Endothelial cell of umbilical vein (primary cell): ENCODE measurements at regions not wholly inside any gene's neighbourhood (a gene's known extent, or its start where the extent isn't known, plus 50 kb on each side); places are given as distances from the start of the nearest gene placed in this dataset.

Source experiments
- BruUV-seq: library from RNA; stranded (reverse); fragments of 400-500 nt; replicated peaks from 2 replicates; lab custom pipeline; 2021; lab: Mats Ljungman, UMichigan
- CTCF ChIA-PET: fragments of 300-600, 350-600 bp; sonication (Branson Sonifier 250); formaldehyde crosslinking; loops from one replicate; lab custom pipeline; 2021; ENCODE audit warnings: antibody characterized with exemption, inconsistent platforms; lab: Charles Lee
- POLR2A ChIA-PET: fragments of 300-600, 350-600 bp; sonication (Branson Sonifier 250); formaldehyde crosslinking; loops from one replicate; lab custom pipeline; 2021; ENCODE audit warnings: antibody characterized with exemption, inconsistent platforms; lab: Charles Lee
- DNase-seq: peaks from one replicate; pipeline ENCODE4 v3.0.0-alpha.2; 2011; ENCODE audit warnings: low read depth, low spot score
- FAIRE-seq: peaks from 2 replicates; lab custom pipeline; 2011; peaks lifted over from hg19 to GRCh38; lab: Jason Lieb, UNC
- H2AFZ ChIP-seq: 2 replicates; pipeline ENCODE4 v1.6.0; 2012; ENCODE audit warnings: low read depth, low read length, control low read depth, inconsistent platforms
- H3K27ac ChIP-seq: 2 replicates; pipeline ENCODE4 v1.5.1; 2011; ENCODE audit warnings: low read depth, mild to moderate bottlenecking, control low read depth, low read length, moderate library complexity; ENCODE audit not compliant: insufficient read depth
- H3K27me3 ChIP-seq, 2 experiments: 2 replicates each; pipeline versions ENCODE4 v1.6.0 to v1.6.1; 2011; ENCODE audit warnings: low read length in 2 of 2, mixed read lengths in 1 of 2; ENCODE audit not compliant: control insufficient read depth in 2 of 2, insufficient read depth in 2 of 2
- H3K36me3 ChIP-seq, 2 experiments: 2 replicates in 1 of 2; 3 replicates in 1 of 2; pipeline ENCODE4 v1.5.1; 2011; ENCODE audit warnings: low read length in 2 of 2, mild to moderate bottlenecking in 1 of 2, moderate library complexity in 1 of 2; ENCODE audit not compliant: control insufficient read depth in 2 of 2, insufficient read depth in 2 of 2; ENCODE audit errors: extremely low read depth in 1 of 2
- H3K4me1 ChIP-seq: 3 replicates; pipeline ENCODE4 v1.5.1; 2011; ENCODE audit warnings: mild to moderate bottlenecking, low read length; ENCODE audit not compliant: control insufficient read depth, insufficient read depth; ENCODE audit errors: extremely low read depth
- H3K4me2 ChIP-seq: 2 replicates; pipeline ENCODE4 v1.6.1; 2011; ENCODE audit warnings: low read length, control low read depth, mixed read lengths; ENCODE audit not compliant: insufficient read depth
- H3K4me3 ChIP-seq, 3 experiments: fragments of 200-600 bp in 1 of 3; sonication (generic), shearing (Covaris generic) in 1 of 3; replicated peaks in 1 of 3; 2 replicates each; pipeline ENCODE4 v1.5.1; 2011 to 2016; ENCODE audit warnings: control low read depth in 3 of 3, low read length in 3 of 3, mild to moderate bottlenecking in 2 of 3, inconsistent platforms in 1 of 3, low read depth in 1 of 3, moderate library complexity in 1 of 3; ENCODE audit not compliant: insufficient read depth in 1 of 3
- H3K79me2 ChIP-seq: 2 replicates; pipeline ENCODE4 v1.6.0; 2012; ENCODE audit warnings: low read length, inconsistent platforms; ENCODE audit not compliant: control insufficient read depth, insufficient read depth
- H3K9ac ChIP-seq: replicated peaks from 2 replicates; pipeline ENCODE3; 2011; ENCODE audit warnings: low read length, control low read depth; ENCODE audit not compliant: insufficient read depth; ENCODE audit errors: extremely low read depth
- H3K9me1 ChIP-seq: replicated peaks from 3 replicates; pipeline ENCODE4 v1.6.0; 2011; ENCODE audit warnings: mild to moderate bottlenecking, low read length; ENCODE audit not compliant: control insufficient read depth, insufficient read depth; ENCODE audit errors: extremely low read depth
- H3K9me3 ChIP-seq: replicated peaks from 2 replicates; pipeline ENCODE4 v1.5.1; 2012; ENCODE audit warnings: low read length, inconsistent platforms; ENCODE audit not compliant: control insufficient read depth, insufficient read depth
- H4K20me1 ChIP-seq: replicated peaks from 2 replicates; pipeline ENCODE3; 2011; ENCODE audit warnings: mild to moderate bottlenecking, low read length; ENCODE audit not compliant: control insufficient read depth, insufficient read depth; ENCODE audit errors: extremely low read depth
- EZH2 ChIP-seq: IDR thresholded peaks from 2 replicates; pipeline ENCODE4 v1.6.1; 2012; ENCODE audit warnings: borderline replicate concordance, low read depth, mild to moderate bottlenecking, moderate library complexity, low read length, inconsistent platforms; ENCODE audit not compliant: severe bottlenecking
- FOS ChIP-seq: IDR thresholded peaks from 2 replicates; pipeline ENCODE4 v1.6.1; 2011; ENCODE audit warnings: mild to moderate bottlenecking, low read length, moderate library complexity, borderline replicate concordance; ENCODE audit not compliant: insufficient read depth
- GATA2 ChIP-seq: IDR thresholded peaks from 2 replicates; pipeline ENCODE4 v1.7.0; 2011; ENCODE audit warnings: low read depth, mild to moderate bottlenecking, moderate library complexity, mixed read lengths, low read length; ENCODE audit not compliant: insufficient read length, insufficient read depth
- JUN ChIP-seq: IDR thresholded peaks from 2 replicates; pipeline ENCODE4 v1.6.1; 2011; ENCODE audit warnings: borderline replicate concordance, low read depth; ENCODE audit not compliant: insufficient read length, insufficient read depth
- MAX ChIP-seq: IDR thresholded peaks from 2 replicates; pipeline ENCODE4 v1.6.1; 2011; ENCODE audit not compliant: insufficient read depth, insufficient read length
- MYC ChIP-seq: IDR thresholded peaks from one replicate; pipeline ENCODE4 v1.6.1; 2011; ENCODE audit warnings: mild to moderate bottlenecking, low read depth, low read length
- POLR2A ChIP-seq: IDR thresholded peaks from 2 replicates; pipeline ENCODE4 v1.6.1; 2012; ENCODE audit warnings: low read depth, mild to moderate bottlenecking, control low read depth, low read length
- POLR2AphosphoS5 ChIP-seq: IDR thresholded peaks from 2 replicates; pipeline ENCODE4 v1.6.1; 2012; ENCODE audit warnings: low read depth, mild to moderate bottlenecking, control low read depth, low read length, moderate library complexity; ENCODE audit not compliant: insufficient read depth
- dilution Hi-C: fragments of 300-500 bp; cut with MboI; formaldehyde crosslinking; loops from one replicate; pipeline ENCODE4 v1.15.0; 2019; ENCODE audit warnings: low sequenced_read_pairs; ENCODE audit not compliant: extremely low pct_ligation_motif_present
- intact Hi-C: fragments of 100-400 bp; cut with micrococcal nuclease; formaldehyde crosslinking; loops from one replicate; pipeline ENCODE4 v1.10.0; 2022
- TF ChIP-seq, protein P1 (sequence below), 2 donors: IDR thresholded peaks; 1 replicate in 1 of 2; 2 replicates in 1 of 2; pipeline ENCODE4 v1.5.1; 2011; ENCODE audit warnings: low read length in 2 of 2, mild to moderate bottlenecking in 2 of 2, moderate library complexity in 2 of 2, control low read depth in 1 of 2, inconsistent platforms in 1 of 2, low read depth in 1 of 2; ENCODE audit not compliant: insufficient read depth in 1 of 2; ENCODE audit errors: extremely low read depth in 1 of 2

DNA sequence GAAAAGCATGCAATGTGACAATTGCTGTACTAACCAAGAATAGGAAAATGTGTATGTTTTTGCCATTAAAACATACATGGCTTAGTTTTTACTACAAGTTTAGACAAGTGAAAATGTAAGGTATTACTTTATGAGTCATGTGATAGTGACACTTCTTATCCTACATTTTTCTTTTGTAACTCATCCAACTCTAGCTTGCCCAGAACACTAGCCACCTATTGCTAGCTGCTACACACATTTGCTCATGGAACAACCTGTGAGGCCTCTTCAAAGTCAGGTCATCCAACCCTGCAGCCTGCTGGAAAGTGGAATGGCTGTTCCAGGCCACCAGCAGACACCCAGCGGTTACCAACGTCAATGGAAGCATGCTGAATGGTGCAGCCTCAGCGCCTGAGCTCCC lies 1043.9 kb downstream of the TMEM182 start:
- no peak overlapping the region for H3K4me2 ChIP-seq
- no peaks in the 10 kb centered on the region for H3K27me3 ChIP-seq
- no peaks in the 10 kb centered on the region for H3K9me1 ChIP-seq
- H4K20me1 ChIP-seq = no peaks in the 10 kb centered on the region
- no peak overlapping the region for H3K9ac ChIP-seq
- H3K79me2 ChIP-seq = no peaks in the 10 kb centered on the region
- dilution Hi-C loops (no loop called here), intact Hi-C loops (no loop called here)
- no peaks in the 10 kb centered on the region for H3K36me3 ChIP-seq
- no peak for TF ChIP-seq JUN
- TF ChIP-seq POLR2A = no peak
- no peak for TF ChIP-seq MAX
- TF ChIP-seq POLR2AphosphoS5 = no peak
- TF ChIP-seq, protein P1, sequence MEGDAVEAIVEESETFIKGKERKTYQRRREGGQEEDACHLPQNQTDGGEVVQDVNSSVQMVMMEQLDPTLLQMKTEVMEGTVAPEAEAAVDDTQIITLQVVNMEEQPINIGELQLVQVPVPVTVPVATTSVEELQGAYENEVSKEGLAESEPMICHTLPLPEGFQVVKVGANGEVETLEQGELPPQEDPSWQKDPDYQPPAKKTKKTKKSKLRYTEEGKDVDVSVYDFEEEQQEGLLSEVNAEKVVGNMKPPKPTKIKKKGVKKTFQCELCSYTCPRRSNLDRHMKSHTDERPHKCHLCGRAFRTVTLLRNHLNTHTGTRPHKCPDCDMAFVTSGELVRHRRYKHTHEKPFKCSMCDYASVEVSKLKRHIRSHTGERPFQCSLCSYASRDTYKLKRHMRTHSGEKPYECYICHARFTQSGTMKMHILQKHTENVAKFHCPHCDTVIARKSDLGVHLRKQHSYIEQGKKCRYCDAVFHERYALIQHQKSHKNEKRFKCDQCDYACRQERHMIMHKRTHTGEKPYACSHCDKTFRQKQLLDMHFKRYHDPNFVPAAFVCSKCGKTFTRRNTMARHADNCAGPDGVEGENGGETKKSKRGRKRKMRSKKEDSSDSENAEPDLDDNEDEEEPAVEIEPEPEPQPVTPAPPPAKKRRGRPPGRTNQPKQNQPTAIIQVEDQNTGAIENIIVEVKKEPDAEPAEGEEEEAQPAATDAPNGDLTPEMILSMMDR (IDR thresholded peaks at IDR 0.05; ENCODE audit: extremely low read depth in 1 of 2, insufficient read depth in 1 of 2, low read depth in 1 of 2, low read length in 2 of 2) = no peak
- TF ChIP-seq MYC = no peak
- TF ChIP-seq GATA2 = no peak
- TF ChIP-seq FOS = no peak
- TF ChIP-seq EZH2 = no peak
- CTCF ChIA-PET = no interaction called here
- BruUV-seq = no TSS peak
- FAIRE-seq (no peak), DNase-seq (no peak)
- no peak overlapping the region for H3K4me3 ChIP-seq
- no peak overlapping the region for H3K27ac ChIP-seq
- H2AFZ ChIP-seq = no peak overlapping the region
- H3K9me3 ChIP-seq = peaks cover 9% of the 10 kb centered on the region
- POLR2A ChIA-PET = no interaction called here
- no peaks in the 10 kb centered on the region for H3K4me1 ChIP-seq
